ENCODE measurements at regions not wholly inside any gene's neighbourhood (a gene's known extent, or its start where the extent isn't known, plus 50 kb on each side); places are given as distances from the start of the nearest gene placed in this dataset.

DNA sequence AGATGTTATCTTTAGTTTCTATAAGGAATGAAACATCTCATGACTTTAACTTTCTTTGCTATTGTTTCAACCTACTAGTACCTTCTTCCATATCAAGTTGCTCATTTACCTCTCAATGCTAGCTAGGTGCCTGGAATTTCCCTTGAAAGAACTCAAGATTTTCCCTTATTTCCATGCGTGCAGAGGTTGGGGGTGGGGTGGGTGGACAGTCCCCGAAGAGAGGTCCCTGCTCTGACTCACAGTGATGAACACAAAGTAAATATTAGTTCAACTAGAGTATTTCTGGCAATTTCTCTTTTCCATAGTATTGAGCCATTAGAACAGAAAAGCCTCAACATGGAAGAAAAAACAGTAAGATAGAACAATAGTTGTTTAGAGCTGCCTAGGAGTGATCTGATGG lies 239.0 kb upstream of the ZP4 start:
- Histone ChIP-seq H3K27me3 (no peaks in the 10 kb centered on the region), H3K9me3 (no peaks in the 10 kb centered on the region), H3K27ac (no peak overlapping the region), H3K36me3 (no peaks in the 10 kb centered on the region), H3K4me1 (no peaks in the 10 kb centered on the region), H3K4me3 (no peak overlapping the region)
- no peak for DNase-seq (ENCODE audit: low spot score)
- TF ChIP-seq, protein P1, sequence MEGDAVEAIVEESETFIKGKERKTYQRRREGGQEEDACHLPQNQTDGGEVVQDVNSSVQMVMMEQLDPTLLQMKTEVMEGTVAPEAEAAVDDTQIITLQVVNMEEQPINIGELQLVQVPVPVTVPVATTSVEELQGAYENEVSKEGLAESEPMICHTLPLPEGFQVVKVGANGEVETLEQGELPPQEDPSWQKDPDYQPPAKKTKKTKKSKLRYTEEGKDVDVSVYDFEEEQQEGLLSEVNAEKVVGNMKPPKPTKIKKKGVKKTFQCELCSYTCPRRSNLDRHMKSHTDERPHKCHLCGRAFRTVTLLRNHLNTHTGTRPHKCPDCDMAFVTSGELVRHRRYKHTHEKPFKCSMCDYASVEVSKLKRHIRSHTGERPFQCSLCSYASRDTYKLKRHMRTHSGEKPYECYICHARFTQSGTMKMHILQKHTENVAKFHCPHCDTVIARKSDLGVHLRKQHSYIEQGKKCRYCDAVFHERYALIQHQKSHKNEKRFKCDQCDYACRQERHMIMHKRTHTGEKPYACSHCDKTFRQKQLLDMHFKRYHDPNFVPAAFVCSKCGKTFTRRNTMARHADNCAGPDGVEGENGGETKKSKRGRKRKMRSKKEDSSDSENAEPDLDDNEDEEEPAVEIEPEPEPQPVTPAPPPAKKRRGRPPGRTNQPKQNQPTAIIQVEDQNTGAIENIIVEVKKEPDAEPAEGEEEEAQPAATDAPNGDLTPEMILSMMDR (IDR thresholded peaks at IDR 0.05): no peak

- Histone ChIP-seq H3K9me3 (no peaks in the 10 kb centered on the region), H3K4me1 (no peaks in the 10 kb centered on the region), H3K36me3 (no peaks in the 10 kb centered on the region), H3K4me3 (no peak overlapping the region), H3K27me3 (no peaks in the 10 kb centered on the region), H3K27ac (no peak overlapping the region)
- TF ChIP-seq, protein P1 (IDR thresholded peaks at IDR 0.05): no peak
- no peak for DNase-seq (ENCODE audit: low spot score)
Measured at GRCh38 chr1:238123201-238123600, 232.5 kb upstream of the ZP4 start.

DNA sequence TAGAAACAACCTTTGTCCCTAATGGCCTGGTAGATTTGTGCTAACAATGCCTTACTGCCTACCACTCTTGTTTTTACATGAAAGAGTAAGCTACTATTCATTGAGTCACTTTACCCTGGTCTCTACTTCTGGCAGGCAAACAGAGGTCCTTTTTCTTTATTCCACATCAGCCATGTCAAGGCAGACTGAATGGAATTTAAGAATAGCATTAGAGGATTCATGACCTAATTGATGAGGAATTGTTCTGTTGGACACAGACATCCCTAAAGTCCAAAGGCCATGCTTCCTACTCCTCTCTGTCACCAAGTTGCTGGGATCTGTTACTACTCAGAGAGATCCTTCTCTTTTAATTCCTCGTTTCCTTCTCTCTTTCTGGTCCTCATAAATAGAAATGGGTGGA lies 229.1 kb upstream of the ZP4 start:
- H3K4me3 ChIP-seq: no peak overlapping the region
- no peaks in the 10 kb centered on the region for H3K4me1 ChIP-seq
- DNase-seq (ENCODE audit: low spot score): no peak
- no peak overlapping the region for H3K27ac ChIP-seq
- H3K9me3 ChIP-seq: no peaks in the 10 kb centered on the region
- no peaks in the 10 kb centered on the region for H3K27me3 ChIP-seq
- H3K36me3 ChIP-seq: no peaks in the 10 kb centered on the region
- TF ChIP-seq, protein P1 (IDR thresholded peaks at IDR 0.05): no peak

- no peak overlapping the region for H3K4me3 ChIP-seq
- TF ChIP-seq, protein P1 (IDR thresholded peaks at IDR 0.05): no peak
- no peaks in the 10 kb centered on the region for H3K36me3 ChIP-seq
- H3K27me3 ChIP-seq: no peaks in the 10 kb centered on the region
- no peaks in the 10 kb centered on the region for H3K9me3 ChIP-seq
- H3K27ac ChIP-seq: no peak overlapping the region
- no peak for DNase-seq (ENCODE audit: low spot score)
- H3K4me1 ChIP-seq: no peaks in the 10 kb centered on the region
Measured at GRCh38 chr1:238119060-238119459, 228.3 kb upstream of the ZP4 start.

DNA sequence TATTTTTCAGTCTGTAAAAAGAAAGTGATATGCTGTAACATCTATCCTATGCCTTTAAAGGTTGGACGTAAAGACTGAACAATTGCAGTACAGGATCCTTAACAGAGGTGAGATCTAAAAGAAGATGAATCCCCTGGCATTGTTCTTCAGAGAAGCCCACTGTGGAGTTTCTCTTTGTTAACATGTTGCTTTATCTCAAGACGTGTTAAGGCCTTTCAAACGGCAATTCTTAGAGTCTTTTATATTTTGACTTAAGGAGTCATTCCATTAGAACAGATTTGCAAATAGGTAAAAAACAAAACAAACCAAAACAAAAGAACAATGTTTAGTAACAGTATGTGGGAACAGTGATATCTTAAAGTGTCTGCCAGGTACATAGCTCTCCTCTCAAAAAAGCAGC lies 225.1 kb upstream of the ZP4 start:
- Histone ChIP-seq H3K36me3 (no peaks in the 10 kb centered on the region), H3K9me3 (no peaks in the 10 kb centered on the region), H3K27me3 (no peaks in the 10 kb centered on the region), H3K4me1 (no peaks in the 10 kb centered on the region), H3K27ac (no peak overlapping the region), H3K4me3 (no peak overlapping the region)
- DNase-seq (ENCODE audit: low spot score): no peak
- TF ChIP-seq, protein P1 (IDR thresholded peaks at IDR 0.05): no peak

DNA sequence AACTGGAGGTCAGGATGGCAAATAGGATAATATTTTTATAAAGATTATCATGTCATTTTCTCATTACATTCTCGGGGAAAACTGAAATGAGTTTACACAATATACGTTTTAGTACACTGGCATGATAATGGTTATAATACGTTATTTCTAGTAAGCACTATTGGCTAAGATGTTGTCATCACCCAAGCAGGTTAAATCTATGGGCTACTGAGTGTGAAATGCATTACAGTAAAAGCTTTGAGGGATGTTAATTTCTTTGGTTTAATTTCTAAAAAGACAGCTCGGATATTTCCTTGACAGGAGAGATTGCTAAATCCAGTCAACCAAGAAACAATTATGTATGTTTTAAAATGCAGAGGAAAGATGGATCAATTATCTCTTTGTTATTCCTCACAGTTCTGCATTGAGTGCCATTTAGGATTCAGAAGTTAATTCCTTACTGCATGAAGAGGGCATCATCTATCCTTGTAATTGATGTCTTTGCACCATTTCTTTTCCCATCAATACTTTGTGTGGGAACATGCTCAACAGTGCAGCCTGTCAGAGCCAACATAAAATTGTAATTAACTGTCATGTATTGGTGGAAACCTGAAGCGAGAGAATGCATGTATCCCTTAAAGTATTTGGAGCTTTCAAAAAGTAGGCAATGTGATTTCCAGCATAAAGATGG lies 222.4 kb upstream of the ZP4 start:
- H3K4me1 ChIP-seq: no peaks in the 10 kb centered on the region
- no peak overlapping the region for H3K27ac ChIP-seq
- no peak for DNase-seq (ENCODE audit: low spot score)
- H3K9me3 ChIP-seq: no peaks in the 10 kb centered on the region
- H3K36me3 ChIP-seq: no peaks in the 10 kb centered on the region
- H3K27me3 ChIP-seq: no peaks in the 10 kb centered on the region
- TF ChIP-seq, protein P1 (IDR thresholded peaks at IDR 0.05): no peak
- no peak overlapping the region for H3K4me3 ChIP-seq
